ENCODE measurements at regions not wholly inside any gene's neighbourhood (a gene's known extent, or its start where the extent isn't known, plus 50 kb on each side); places are given as distances from the start of the nearest gene placed in this dataset.

GRCh38 chr12:128077917-128078298 lies 189.1 kb upstream of the TMEM132C start:
- H3K4me1 ChIP-seq = no peaks in the 10 kb centered on the region
- H3K4me3 ChIP-seq = no peak overlapping the region
- no peaks in the 10 kb centered on the region for H3K36me3 ChIP-seq
- H3K9me3 ChIP-seq = no peaks in the 10 kb centered on the region
- H3K27ac ChIP-seq = no peak overlapping the region
- DNase-seq = no peak
- no peaks in the 10 kb centered on the region for H3K27me3 ChIP-seq
- TF ChIP-seq CTCF (IDR thresholded peaks at IDR 0.05) (no peak), POLR2A (IDR thresholded peaks at IDR 0.05) (no peak)

GRCh38 chr12:128078301-128078971 lies 188.5 kb upstream of the TMEM132C start:
- Histone ChIP-seq H3K4me1 (no peaks in the 10 kb centered on the region), H3K27ac (no peak overlapping the region), H3K36me3 (no peaks in the 10 kb centered on the region), H3K27me3 (no peaks in the 10 kb centered on the region), H3K4me3 (no peak overlapping the region), H3K9me3 (no peaks in the 10 kb centered on the region)
- TF ChIP-seq CTCF (IDR thresholded peaks at IDR 0.05) (no peak), POLR2A (IDR thresholded peaks at IDR 0.05) (no peak)
- DNase-seq = no peak

GRCh38 chr12:128079446-128079845 lies 187.5 kb upstream of the TMEM132C start:
- Histone ChIP-seq H3K27ac (no peak overlapping the region), H3K27me3 (no peaks in the 10 kb centered on the region), H3K4me3 (no peak overlapping the region), H3K36me3 (no peaks in the 10 kb centered on the region), H3K9me3 (no peaks in the 10 kb centered on the region), H3K4me1 (no peaks in the 10 kb centered on the region)
- TF ChIP-seq POLR2A (IDR thresholded peaks at IDR 0.05) (no peak), CTCF (IDR thresholded peaks at IDR 0.05) (no peak)
- no peak for DNase-seq

- no peak for DNase-seq
- TF ChIP-seq CTCF (IDR thresholded peaks at IDR 0.05) (no peak), POLR2A (IDR thresholded peaks at IDR 0.05) (no peak)
- no peaks in the 10 kb centered on the region for H3K4me1 ChIP-seq
- no peak overlapping the region for H3K4me3 ChIP-seq
- no peak overlapping the region for H3K27ac ChIP-seq
- no peaks in the 10 kb centered on the region for H3K27me3 ChIP-seq
- no peaks in the 10 kb centered on the region for H3K9me3 ChIP-seq
- H3K36me3 ChIP-seq = no peaks in the 10 kb centered on the region
Observed at GRCh38 chr12:128083132-128083729, 183.7 kb upstream of the TMEM132C start.

- Histone ChIP-seq H3K4me3 (no peak overlapping the region), H3K36me3 (no peaks in the 10 kb centered on the region), H3K9me3 (no peaks in the 10 kb centered on the region), H3K4me1 (no peaks in the 10 kb centered on the region), H3K27ac (no peak overlapping the region), H3K27me3 (no peaks in the 10 kb centered on the region)
- DNase-seq = no peak
- no peak for TF ChIP-seq CTCF (IDR thresholded peaks at IDR 0.05)
- no peak for TF ChIP-seq POLR2A (IDR thresholded peaks at IDR 0.05)
Observed at GRCh38 chr12:128088926-128089325, 178.0 kb upstream of the TMEM132C start.
